ENCODE measurements at regions not wholly inside any gene's neighbourhood (a gene's known extent, or its start where the extent isn't known, plus 50 kb on each side); places are given as distances from the start of the nearest gene placed in this dataset.
A peak's percentile ranks its signal among the peaks of the same experiment; 100 is the strongest.
"Not testable (repeated sequence)": the region's sequence is repeated elsewhere in the genome, so short reads cannot be mapped to it uniquely, and the experiment has no call there.

DNA sequence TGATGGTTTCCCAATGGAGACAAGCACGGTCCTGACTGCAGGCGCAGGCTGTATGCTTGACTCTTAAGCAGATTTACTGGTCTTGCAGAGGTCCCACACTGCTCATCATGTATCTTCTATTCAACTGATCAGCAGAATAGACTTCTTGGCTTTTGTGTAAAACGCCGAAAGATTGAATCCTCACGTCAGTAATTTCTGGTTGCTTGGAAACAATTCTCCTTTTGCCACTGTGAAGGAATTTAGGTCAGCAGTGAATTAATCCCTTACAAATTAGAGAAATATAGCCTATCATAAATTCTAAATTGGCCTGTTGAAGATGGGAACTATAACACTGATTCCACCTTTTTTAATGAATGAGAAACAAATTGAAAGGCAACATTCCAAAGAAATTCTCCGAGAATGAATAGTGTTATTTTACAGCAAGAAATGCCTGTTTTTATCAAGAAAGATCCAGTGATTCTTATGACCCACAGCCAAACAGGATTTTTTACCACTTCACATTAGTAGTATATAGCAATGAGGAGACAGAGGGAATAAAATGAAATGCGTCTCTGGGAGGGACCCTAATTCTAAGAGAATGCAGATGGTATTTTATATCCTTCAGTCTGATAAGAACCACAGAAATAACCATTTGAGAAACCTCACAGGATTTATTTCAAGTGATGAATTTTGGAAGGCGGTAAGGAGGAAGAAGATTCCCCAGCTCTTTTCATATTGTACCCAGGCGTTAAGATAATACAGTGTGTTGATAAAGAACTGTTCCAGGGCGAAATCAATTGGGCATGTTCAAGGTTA, 362.5 kb downstream of the RAB38 start:
- Histone ChIP-seq H3K9ac (ENCODE audit: insufficient read length, low read depth) (no peak overlapping the region), H3K27me3 (ENCODE audit: insufficient read depth, insufficient read length) (no peaks in the 10 kb centered on the region), H3K9me3 (ENCODE audit: insufficient read depth, low read length) (no peaks in the 10 kb centered on the region), H3K4me3 (ENCODE audit: insufficient read length, low read depth) (no peak overlapping the region), H3K4me1 (ENCODE audit: insufficient read depth, insufficient read length) (no peaks in the 10 kb centered on the region), H3K36me3 (ENCODE audit: insufficient read depth, insufficient read length, low read length) (no peaks in the 10 kb centered on the region)
- TF ChIP-seq YY1 (IDR thresholded peaks at IDR 0.05; ENCODE audit: insufficient read depth, insufficient read length): no peak
- no peak for TF ChIP-seq ZNF274 (IDR thresholded peaks at IDR 0.05; ENCODE audit: low read depth, low read length)
- no peak for TF ChIP-seq SUZ12 (IDR thresholded peaks at IDR 0.05; ENCODE audit: extremely low read depth, insufficient read depth, insufficient read length)
- DNase-seq (ENCODE audit: low read depth, low spot score): no peak

GRCh38 chr11:87810486-87810885, 364.8 kb downstream of the RAB38 start:
- H3K27me3 ChIP-seq (ENCODE audit: insufficient read depth, insufficient read length): no peaks in the 10 kb centered on the region
- no peaks in the 10 kb centered on the region for H3K4me1 ChIP-seq (ENCODE audit: insufficient read depth, insufficient read length)
- H3K9me3 ChIP-seq (ENCODE audit: insufficient read depth, low read length): no peaks in the 10 kb centered on the region
- H3K36me3 ChIP-seq (ENCODE audit: insufficient read depth, insufficient read length, low read length): no peaks in the 10 kb centered on the region
- DNase-seq (ENCODE audit: low read depth, low spot score): no peak
- no peak overlapping the region for H3K9ac ChIP-seq (ENCODE audit: insufficient read length, low read depth)
- TF ChIP-seq ZNF274 (IDR thresholded peaks at IDR 0.05; ENCODE audit: low read depth, low read length): no peak
- no peak for TF ChIP-seq YY1 (IDR thresholded peaks at IDR 0.05; ENCODE audit: insufficient read depth, insufficient read length)
- TF ChIP-seq SUZ12 (IDR thresholded peaks at IDR 0.05; ENCODE audit: extremely low read depth, insufficient read depth, insufficient read length): no peak
- H3K4me3 ChIP-seq (ENCODE audit: insufficient read length, low read depth): no peak overlapping the region

DNA sequence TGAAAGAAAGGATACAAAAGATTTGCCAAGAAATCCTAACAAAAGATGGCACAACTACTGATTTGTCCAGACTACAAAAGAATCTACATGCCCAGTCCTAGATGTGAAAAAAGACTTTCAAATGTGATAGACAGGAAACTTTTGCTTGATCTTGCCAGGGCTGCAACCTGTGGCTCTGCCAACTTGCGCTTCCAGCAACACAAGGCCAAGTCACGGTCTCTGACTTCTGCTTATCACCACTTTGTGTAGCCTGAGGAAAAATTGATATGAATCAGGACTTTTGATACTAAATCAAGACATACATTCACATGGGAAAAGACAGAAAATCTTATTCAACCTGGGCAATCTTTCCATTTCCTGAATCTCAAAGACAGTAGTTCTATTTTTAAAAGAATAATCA, 366.0 kb downstream of the RAB38 start:
- TF ChIP-seq ZNF274 (IDR thresholded peaks at IDR 0.05; ENCODE audit: low read depth, low read length) (no peak), SUZ12 (IDR thresholded peaks at IDR 0.05; ENCODE audit: extremely low read depth, insufficient read depth, insufficient read length) (no peak), YY1 (IDR thresholded peaks at IDR 0.05; ENCODE audit: insufficient read depth, insufficient read length) (no peak)
- no peaks in the 10 kb centered on the region for H3K36me3 ChIP-seq (ENCODE audit: insufficient read depth, insufficient read length, low read length)
- DNase-seq (ENCODE audit: low read depth, low spot score): no peak

DNA sequence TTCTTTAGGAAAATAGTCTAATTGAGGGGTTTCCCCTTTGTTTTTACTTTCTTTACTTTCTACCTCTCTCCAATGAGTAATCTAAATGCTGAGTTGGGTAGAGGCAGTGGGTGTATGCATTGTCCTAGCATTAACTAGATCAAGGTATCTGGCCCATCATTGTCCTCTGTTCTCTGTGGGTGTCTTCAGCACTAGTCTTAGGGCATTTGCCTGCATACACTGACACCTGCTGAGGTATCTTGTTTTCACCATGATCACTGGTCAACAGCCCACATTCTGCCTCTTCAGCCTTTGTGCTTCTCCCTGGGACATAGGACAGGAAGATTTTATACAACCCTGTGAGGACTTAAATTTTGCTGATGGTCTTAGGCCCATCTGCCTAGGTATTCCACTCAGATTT, 371.1 kb downstream of the RAB38 start:
- TF ChIP-seq YY1 (IDR thresholded peaks at IDR 0.05; ENCODE audit: insufficient read depth, insufficient read length) (no peak), SUZ12 (IDR thresholded peaks at IDR 0.05; ENCODE audit: extremely low read depth, insufficient read depth, insufficient read length) (no peak), ZNF274 (IDR thresholded peaks at IDR 0.05; ENCODE audit: low read depth, low read length) (no peak)
- no peak overlapping the region for H3K9ac ChIP-seq (ENCODE audit: insufficient read length, low read depth)
- DNase-seq (ENCODE audit: low read depth, low spot score): peak; percentile 6
- H3K27me3 ChIP-seq (ENCODE audit: insufficient read depth, insufficient read length): no peaks in the 10 kb centered on the region
- no peak overlapping the region for H3K4me3 ChIP-seq (ENCODE audit: insufficient read length, low read depth)
- H3K36me3 ChIP-seq (ENCODE audit: insufficient read depth, insufficient read length, low read length): no peaks in the 10 kb centered on the region
- H3K9me3 ChIP-seq (ENCODE audit: insufficient read depth, low read length): no peaks in the 10 kb centered on the region
- H3K4me1 ChIP-seq (ENCODE audit: insufficient read depth, insufficient read length): no peaks in the 10 kb centered on the region

More for the DNA sequence above, 366.0 kb downstream of the RAB38 start:
- H3K27me3 ChIP-seq (ENCODE audit: insufficient read depth, insufficient read length): no peaks in the 10 kb centered on the region
- H3K9ac ChIP-seq (ENCODE audit: insufficient read length, low read depth): no peak overlapping the region
- H3K9me3 ChIP-seq (ENCODE audit: insufficient read depth, low read length): no peaks in the 10 kb centered on the region
- no peaks in the 10 kb centered on the region for H3K4me1 ChIP-seq (ENCODE audit: insufficient read depth, insufficient read length)
- H3K4me3 ChIP-seq (ENCODE audit: insufficient read length, low read depth): no peak overlapping the region

DNA sequence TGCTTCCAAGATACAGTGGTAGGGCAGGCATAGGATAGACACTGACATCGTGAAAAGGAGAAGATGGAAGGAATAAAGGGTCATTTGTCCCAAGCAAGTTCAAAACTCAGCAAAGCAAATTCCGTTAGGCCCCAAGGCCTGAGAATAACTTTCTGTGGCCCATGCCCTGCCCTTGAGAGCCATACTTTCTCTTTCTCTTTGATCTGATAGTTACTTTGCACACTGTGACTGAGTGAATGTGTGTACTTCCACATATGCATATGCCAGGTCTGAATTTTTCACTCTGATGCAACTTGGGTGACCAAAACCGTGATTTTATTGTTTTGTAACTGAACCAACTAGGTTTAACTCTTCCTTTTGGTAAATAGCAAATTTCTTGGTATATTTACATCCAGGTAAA, 371.5 kb downstream of the RAB38 start:
- no peak overlapping the region for H3K4me3 ChIP-seq (ENCODE audit: insufficient read length, low read depth)
- H3K9ac ChIP-seq (ENCODE audit: insufficient read length, low read depth): no peak overlapping the region
- H3K4me1 ChIP-seq (ENCODE audit: insufficient read depth, insufficient read length): no peaks in the 10 kb centered on the region
- no peaks in the 10 kb centered on the region for H3K36me3 ChIP-seq (ENCODE audit: insufficient read depth, insufficient read length, low read length)
- TF ChIP-seq SUZ12 (IDR thresholded peaks at IDR 0.05; ENCODE audit: extremely low read depth, insufficient read depth, insufficient read length) (no peak), ZNF274 (IDR thresholded peaks at IDR 0.05; ENCODE audit: low read depth, low read length) (no peak), YY1 (IDR thresholded peaks at IDR 0.05; ENCODE audit: insufficient read depth, insufficient read length) (no peak)
- H3K27me3 ChIP-seq (ENCODE audit: insufficient read depth, insufficient read length): no peaks in the 10 kb centered on the region
- H3K9me3 ChIP-seq (ENCODE audit: insufficient read depth, low read length): no peaks in the 10 kb centered on the region
- DNase-seq (ENCODE audit: low read depth, low spot score): no peak

- not testable (repeated sequence) for DNase-seq (ENCODE audit: low read depth, low spot score); H3K4me3 ChIP-seq (ENCODE audit: insufficient read length, low read depth); H3K9me3 ChIP-seq (ENCODE audit: insufficient read depth, low read length); H3K4me1 ChIP-seq (ENCODE audit: insufficient read depth, insufficient read length); H3K36me3 ChIP-seq (ENCODE audit: insufficient read depth, insufficient read length, low read length); H3K9ac ChIP-seq (ENCODE audit: insufficient read length, low read depth); H3K27me3 ChIP-seq (ENCODE audit: insufficient read depth, insufficient read length)
These were observed 390.4 kb downstream of the RAB38 start for GRCh38 chr11:87784862-87785261.

DNA sequence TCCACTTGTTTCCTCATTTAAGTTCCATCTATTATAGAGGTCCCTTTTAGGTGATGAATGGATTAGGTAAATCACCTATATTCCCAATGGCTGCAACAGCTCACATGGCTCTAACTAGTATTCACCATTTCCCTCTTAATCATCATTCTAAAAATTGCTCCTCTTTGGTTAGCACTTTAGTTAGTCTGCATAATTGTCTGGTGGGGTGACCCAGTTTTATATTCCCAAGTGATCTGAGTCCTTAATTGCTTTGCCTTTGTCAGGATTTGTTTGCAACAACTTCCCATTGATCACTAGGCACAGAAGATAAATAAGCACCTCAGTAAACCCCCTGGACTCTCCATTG, 395.2 kb downstream of the RAB38 start:
- Histone ChIP-seq H3K9ac (ENCODE audit: insufficient read length, low read depth) (no peak overlapping the region), H3K4me3 (ENCODE audit: insufficient read length, low read depth) (no peak overlapping the region), H3K9me3 (ENCODE audit: insufficient read depth, low read length) (no peaks in the 10 kb centered on the region), H3K36me3 (ENCODE audit: insufficient read depth, insufficient read length, low read length) (no peaks in the 10 kb centered on the region), H3K27me3 (ENCODE audit: insufficient read depth, insufficient read length) (no peaks in the 10 kb centered on the region), H3K4me1 (ENCODE audit: insufficient read depth, insufficient read length) (no peaks in the 10 kb centered on the region)
- DNase-seq (ENCODE audit: low read depth, low spot score): no peak
- TF ChIP-seq YY1 (IDR thresholded peaks at IDR 0.05; ENCODE audit: insufficient read depth, insufficient read length) (no peak), SUZ12 (IDR thresholded peaks at IDR 0.05; ENCODE audit: extremely low read depth, insufficient read depth, insufficient read length) (no peak), ZNF274 (IDR thresholded peaks at IDR 0.05; ENCODE audit: low read depth, low read length) (no peak)
